ACC112 (cell line): ENCODE measurements at regions not wholly inside any gene's neighbourhood (a gene's known extent, or its start where the extent isn't known, plus 50 kb on each side); places are given as distances from the start of the nearest gene placed in this dataset.

Source experiments
- H2AFZ ChIP-seq: fragments of 200-600 bp; sonication (generic); one replicate; pipeline ENCODE4 v1.6.0; 2017; ENCODE audit warnings: antibody characterized with exemption, low read length; ENCODE audit not compliant: unreplicated experiment
- H3K27ac ChIP-seq: fragments of 200-600 bp; sonication (generic); 2 replicates; pipeline ENCODE4 v1.5.1; 2014; ENCODE audit warnings: low read depth, mild to moderate bottlenecking, antibody characterized with exemption, low read length, moderate library complexity
- H3K27me3 ChIP-seq: fragments of 200-600 bp; sonication (generic); 2 replicates; pipeline ENCODE4 v1.6.1; 2014; ENCODE audit warnings: mild to moderate bottlenecking, antibody characterized with exemption, low read length, moderate library complexity, mixed read lengths; ENCODE audit not compliant: insufficient read depth
- H3K36me3 ChIP-seq: fragments of 200-600 bp; sonication (generic); 2 replicates; pipeline ENCODE4 v1.6.1; 2016; ENCODE audit warnings: mild to moderate bottlenecking, antibody characterized with exemption, low read length, moderate library complexity, mixed read lengths; ENCODE audit not compliant: insufficient read depth
- H3K4me1 ChIP-seq: fragments of 200-600 bp; sonication (generic); one replicate; pipeline ENCODE4 v1.6.1; 2016; ENCODE audit warnings: low read length, mixed read lengths; ENCODE audit not compliant: insufficient read depth, unreplicated experiment, control insufficient read depth
- H3K4me3 ChIP-seq: fragments of 200-600 bp; sonication (generic); 2 replicates; pipeline ENCODE4 v1.5.1; 2014; ENCODE audit warnings: mild to moderate bottlenecking, low read depth, low read length
- H3K79me2 ChIP-seq: fragments of 200-600 bp; sonication (generic); one replicate; pipeline ENCODE4 v1.6.0; 2016; ENCODE audit warnings: low read length; ENCODE audit not compliant: control insufficient read depth, unreplicated experiment, insufficient read depth

- peak overlapping the region; percentile 93 for H3K27ac ChIP-seq
These were observed 51.2 kb upstream of the RTN4 start for GRCh38 chr2:55101466-55101865.

GRCh38 chr2:55099878-55100820 lies 49.9 kb upstream of the RTN4 start:
- H3K27me3 ChIP-seq: no peaks in the 10 kb centered on the region
- H3K4me3 ChIP-seq: peak overlapping the region; percentile 36
- H3K79me2 ChIP-seq: no peaks in the 10 kb centered on the region
- H3K27ac ChIP-seq: peak overlapping the region; percentile 93
- H2AFZ ChIP-seq: no peak overlapping the region
- H3K36me3 ChIP-seq: no peaks in the 10 kb centered on the region
- H3K4me1 ChIP-seq: peaks cover 60% of the 10 kb centered on the region

More at GRCh38 chr2:55101466-55101865, 51.2 kb upstream of the RTN4 start:
- H3K36me3 ChIP-seq: no peaks in the 10 kb centered on the region
- peak overlapping the region; percentile 13 for H2AFZ ChIP-seq
- H3K4me1 ChIP-seq: peaks cover 67% of the 10 kb centered on the region
- no peaks in the 10 kb centered on the region for H3K27me3 ChIP-seq
- H3K79me2 ChIP-seq: no peaks in the 10 kb centered on the region
- H3K4me3 ChIP-seq: peak overlapping the region; percentile 44
